ENCODE measurements at regions not wholly inside any gene's neighbourhood (a gene's known extent, or its start where the extent isn't known, plus 50 kb on each side); places are given as distances from the start of the nearest gene placed in this dataset.

DNA sequence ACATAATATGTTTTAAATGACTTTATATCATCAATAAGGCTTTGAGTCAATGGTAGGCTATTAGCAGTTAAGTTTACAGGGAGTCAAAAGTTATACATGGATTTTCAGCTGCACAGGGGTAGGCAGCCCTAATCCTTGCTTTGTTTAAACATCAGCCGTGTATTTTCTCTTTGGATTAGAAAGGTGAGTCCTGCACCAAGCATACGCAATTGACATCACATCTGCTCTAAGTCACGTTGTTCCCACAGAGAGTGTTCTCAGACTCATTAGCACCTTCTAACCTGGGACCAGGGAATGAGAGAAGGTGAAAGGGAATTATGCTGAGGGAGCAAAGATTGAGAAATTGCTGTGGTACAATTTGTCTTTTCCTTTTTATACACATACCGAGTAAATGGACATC is 148.6 kb upstream of the ZNF804B start:
- intact Hi-C loops (cut with DNase I) = loop anchor here in 1 of 10 donors (10.0 kb wide), 1 partner anchor 64 kb away; no protein-coding TSS in a partner anchor
- ATAC-seq = no peak
- WGBS, 4 donors = 76 to 85% (median 79%) methylated on average over 4 of the region's 4 CpGs

DNA sequence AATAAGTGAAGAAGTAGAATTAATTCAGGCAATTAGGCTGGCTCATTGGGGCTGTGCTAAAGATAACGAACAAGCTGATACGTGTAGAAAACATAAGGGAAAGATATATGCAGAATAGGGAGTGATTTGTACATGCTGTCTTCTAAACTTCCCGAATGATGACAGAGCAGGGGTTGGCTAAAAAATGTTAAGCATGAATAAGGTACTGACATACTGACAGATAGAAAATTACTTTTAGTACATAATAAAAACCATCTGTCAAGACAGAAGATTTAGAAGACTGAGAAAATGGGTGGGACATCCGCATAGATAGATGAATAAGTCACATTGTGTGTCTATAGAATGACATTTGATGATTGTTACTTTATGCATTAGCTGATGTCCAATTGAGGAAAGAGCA is 158.8 kb upstream of the ZNF804B start:
- Histone ChIP-seq H3K36me3 (no peaks in the 10 kb centered on the region), H3K27me3 (no peaks in the 10 kb centered on the region), H3K4me1 (no peaks in the 10 kb centered on the region), H3K9me3 (peaks cover 0 to 4% (median 0%) of the 10 kb centered on the region in 12 donors), H3K27ac (no peak overlapping the region), H3K4me3 (no peak overlapping the region)
- intact Hi-C loops (cut with DNase I) = no loop called here
- ATAC-seq (no peak), DNase-seq (no peak)
- TF ChIP-seq, protein P1, sequence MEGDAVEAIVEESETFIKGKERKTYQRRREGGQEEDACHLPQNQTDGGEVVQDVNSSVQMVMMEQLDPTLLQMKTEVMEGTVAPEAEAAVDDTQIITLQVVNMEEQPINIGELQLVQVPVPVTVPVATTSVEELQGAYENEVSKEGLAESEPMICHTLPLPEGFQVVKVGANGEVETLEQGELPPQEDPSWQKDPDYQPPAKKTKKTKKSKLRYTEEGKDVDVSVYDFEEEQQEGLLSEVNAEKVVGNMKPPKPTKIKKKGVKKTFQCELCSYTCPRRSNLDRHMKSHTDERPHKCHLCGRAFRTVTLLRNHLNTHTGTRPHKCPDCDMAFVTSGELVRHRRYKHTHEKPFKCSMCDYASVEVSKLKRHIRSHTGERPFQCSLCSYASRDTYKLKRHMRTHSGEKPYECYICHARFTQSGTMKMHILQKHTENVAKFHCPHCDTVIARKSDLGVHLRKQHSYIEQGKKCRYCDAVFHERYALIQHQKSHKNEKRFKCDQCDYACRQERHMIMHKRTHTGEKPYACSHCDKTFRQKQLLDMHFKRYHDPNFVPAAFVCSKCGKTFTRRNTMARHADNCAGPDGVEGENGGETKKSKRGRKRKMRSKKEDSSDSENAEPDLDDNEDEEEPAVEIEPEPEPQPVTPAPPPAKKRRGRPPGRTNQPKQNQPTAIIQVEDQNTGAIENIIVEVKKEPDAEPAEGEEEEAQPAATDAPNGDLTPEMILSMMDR (IDR thresholded peaks at IDR 0.05) = no peak
- TF ChIP-seq POLR2A (IDR thresholded peaks at IDR 0.05) = no peak
- WGBS, 4 donors = 54 to 69% (median 63%) methylated on average over 4 of the region's 4 CpGs

More for the DNA sequence above, 148.6 kb upstream of the ZNF804B start:
- Histone ChIP-seq H3K27me3 (no peaks in the 10 kb centered on the region), H3K9me3 (no peaks in the 10 kb centered on the region), H3K27ac (no peak overlapping the region), H3K36me3 (no peaks in the 10 kb centered on the region), H3K4me3 (no peak overlapping the region), H3K4me1 (no peaks in the 10 kb centered on the region)
- DNase-seq = no peak
- no peak for TF ChIP-seq POLR2A (IDR thresholded peaks at IDR 0.05)
- TF ChIP-seq, protein P1 (IDR thresholded peaks at IDR 0.05) = no peak

DNA sequence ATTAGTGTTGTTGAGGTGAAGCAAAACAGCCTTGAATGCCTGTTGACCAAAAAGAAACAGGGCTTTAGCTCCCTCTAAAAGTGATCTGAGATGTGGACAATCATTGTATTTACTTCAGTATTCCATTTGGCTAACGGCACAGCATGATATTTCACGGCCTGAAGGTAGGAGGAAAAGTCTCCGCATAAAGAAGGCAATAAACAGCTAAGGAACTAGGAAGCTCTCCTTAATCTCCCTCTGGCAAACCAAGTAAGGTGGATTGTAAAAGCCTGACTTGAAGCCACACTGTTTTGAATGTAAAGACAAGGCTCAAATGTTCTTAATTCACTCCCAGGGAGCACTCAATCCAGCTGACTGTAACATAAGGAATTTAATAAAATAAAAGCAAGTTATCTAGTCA is 160.0 kb upstream of the ZNF804B start:
- TF ChIP-seq POLR2A (IDR thresholded peaks at IDR 0.05) = no peak
- TF ChIP-seq, protein P1 (IDR thresholded peaks at IDR 0.05) = no peak
- no peaks in the 10 kb centered on the region for H3K36me3 ChIP-seq
- H3K4me1 ChIP-seq = no peaks in the 10 kb centered on the region
- WGBS, 4 donors = 58 to 76% (median 61%) methylated on average over 3 of the region's 3 CpGs
- no peak for DNase-seq
- no peak overlapping the region for H3K4me3 ChIP-seq
- no peak for ATAC-seq
- intact Hi-C loops (cut with DNase I) = no loop called here
- no peak overlapping the region for H3K27ac ChIP-seq
- H3K27me3 ChIP-seq = no peaks in the 10 kb centered on the region
- peaks cover 0 to 9% (median 0%) of the 10 kb centered on the region in 12 donors for H3K9me3 ChIP-seq

DNA sequence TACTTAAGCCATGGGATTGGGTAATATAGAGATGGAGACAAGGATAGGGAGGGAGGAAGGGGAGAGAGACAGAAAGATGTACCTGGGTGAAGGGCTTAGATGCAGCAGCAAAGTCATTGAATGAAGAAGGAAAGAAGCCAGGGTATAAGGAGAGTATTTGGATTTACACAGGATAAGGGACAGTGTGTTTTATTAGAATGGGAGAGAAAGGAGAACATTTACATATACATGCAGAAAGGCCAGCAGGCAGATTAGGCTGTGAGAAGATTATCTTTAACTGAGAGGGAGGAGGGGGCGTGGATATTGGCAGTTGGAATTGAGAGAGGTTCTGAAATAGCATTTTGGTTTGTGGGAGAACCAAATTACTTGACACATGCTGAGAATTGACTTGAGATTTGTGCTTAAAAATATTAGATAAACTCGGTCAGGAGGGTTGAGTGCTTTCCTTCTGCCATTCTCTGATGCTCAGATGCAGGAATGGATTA is 161.5 kb upstream of the ZNF804B start:
- Histone ChIP-seq H3K27ac (no peak overlapping the region), H3K4me1 (no peaks in the 10 kb centered on the region), H3K36me3 (no peaks in the 10 kb centered on the region), H3K27me3 (no peaks in the 10 kb centered on the region), H3K4me3 (no peak overlapping the region), H3K9me3 (peaks cover 0 to 10% (median under 1%) of the 10 kb centered on the region in 12 donors)
- intact Hi-C loops (cut with DNase I) = no loop called here
- no peak for TF ChIP-seq POLR2A (IDR thresholded peaks at IDR 0.05)
- TF ChIP-seq, protein P1 (IDR thresholded peaks at IDR 0.05) = no peak
- ATAC-seq (no peak), DNase-seq (no peak)
- WGBS, 4 donors = 50 to 60% (median 53%) methylated on average over 2 of the region's 2 CpGs
